H9 (cell line): ENCODE measurements at regions not wholly inside any gene's neighbourhood (a gene's known extent, or its start where the extent isn't known, plus 50 kb on each side); places are given as distances from the start of the nearest gene placed in this dataset.

Experiments used
- DNase-seq: peaks from one replicate; pipeline ENCODE4 v3.0.0-alpha.2; 2017
- H2AFZ ChIP-seq: one replicate; pipeline ENCODE4 v1.6.1; 2013; ENCODE audit warnings: mild to moderate bottlenecking, low read length, control low read depth, moderate library complexity
- H2AK5ac ChIP-seq: 2 replicates; pipeline ENCODE4 v1.6.1; 2013; ENCODE audit warnings: low read length, control low read depth, mixed read lengths; ENCODE audit not compliant: insufficient read length
- H2BK120ac ChIP-seq: one replicate; pipeline ENCODE4 v1.6.1; 2013; ENCODE audit warnings: low read depth, mild to moderate bottlenecking, low read length, control low read depth, inconsistent platforms; ENCODE audit not compliant: poor library complexity, severe bottlenecking
- H2BK12ac ChIP-seq: 2 replicates; pipeline ENCODE4 v1.6.1; 2013; ENCODE audit warnings: low read length, control low read depth, mixed read lengths, low read depth; ENCODE audit not compliant: insufficient read length
- H2BK15ac ChIP-seq: 2 replicates; pipeline ENCODE4 v1.6.1; 2013; ENCODE audit warnings: low read depth, low read length, control low read depth
- H2BK20ac ChIP-seq: one replicate; pipeline ENCODE4 v1.6.1; 2013; ENCODE audit warnings: low read depth, mild to moderate bottlenecking, low read length, control low read depth, inconsistent platforms; ENCODE audit not compliant: poor library complexity, severe bottlenecking
- H2BK5ac ChIP-seq: 2 replicates; pipeline ENCODE4 v1.6.1; 2013; ENCODE audit warnings: low read length, control low read depth, mixed read lengths; ENCODE audit not compliant: insufficient read length
- H3K14ac ChIP-seq: 2 replicates; pipeline ENCODE4 v1.6.1; 2013; ENCODE audit warnings: low read length, control low read depth; ENCODE audit not compliant: insufficient read depth
- H3K18ac ChIP-seq: 2 replicates; pipeline ENCODE4 v1.6.1; 2013; ENCODE audit warnings: low read depth, mild to moderate bottlenecking, mixed read lengths, low read length, control low read depth; ENCODE audit not compliant: insufficient read length
- H3K23ac ChIP-seq: 2 replicates; pipeline ENCODE4 v1.6.1; 2013; ENCODE audit warnings: low read length, control low read depth, mixed read lengths, low read depth; ENCODE audit not compliant: insufficient read length
- H3K23me2 ChIP-seq: 2 replicates; pipeline ENCODE4 v1.6.1; 2013; ENCODE audit warnings: low read depth, mild to moderate bottlenecking, mixed read lengths, low read length, control low read depth; ENCODE audit not compliant: insufficient read length, poor library complexity, severe bottlenecking
- H3K27ac ChIP-seq: 2 replicates; pipeline ENCODE4 v1.5.1; 2013; ENCODE audit warnings: low read length, control low read depth, mixed read lengths, low read depth; ENCODE audit not compliant: insufficient read length
- H3K27me3 ChIP-seq: 2 replicates; pipeline ENCODE4 v1.6.1; 2013; ENCODE audit warnings: low read length, control low read depth, inconsistent platforms; ENCODE audit not compliant: insufficient read depth
- H3K4ac ChIP-seq: 2 replicates; pipeline ENCODE4 v1.6.1; 2013; ENCODE audit warnings: low read depth, mild to moderate bottlenecking, control low read depth, inconsistent platforms, low read length, moderate library complexity
- H3K4me1 ChIP-seq: 2 replicates; pipeline ENCODE4 v1.6.1; 2013; ENCODE audit warnings: low read length, control low read depth, inconsistent platforms; ENCODE audit not compliant: insufficient read depth
- H3K4me2 ChIP-seq: 2 replicates; pipeline ENCODE4 v1.6.1; 2013; ENCODE audit warnings: low read length, control low read depth, mixed read lengths; ENCODE audit not compliant: insufficient read length, insufficient read depth
- H3K56ac ChIP-seq: 2 replicates; pipeline ENCODE4 v1.6.1; 2013; ENCODE audit warnings: low read depth, mild to moderate bottlenecking, mixed read lengths, low read length, control low read depth; ENCODE audit not compliant: insufficient read length
- H3K79me1 ChIP-seq: 2 replicates; pipeline ENCODE4 v1.6.1; 2013; ENCODE audit warnings: low read depth, mild to moderate bottlenecking, moderate library complexity, low read length, control low read depth, inconsistent platforms; ENCODE audit not compliant: insufficient read depth, poor library complexity, severe bottlenecking
- H3K79me2 ChIP-seq: 2 replicates; pipeline ENCODE4 v1.6.1; 2013; ENCODE audit warnings: low read length, control low read depth, inconsistent platforms; ENCODE audit not compliant: insufficient read depth
- H3K9ac ChIP-seq: 2 replicates; pipeline ENCODE4 v1.6.1; 2013; ENCODE audit warnings: low read length, control low read depth, mixed read lengths; ENCODE audit not compliant: insufficient read length; ENCODE audit errors: extremely low read depth
- H3K9me3 ChIP-seq: one replicate; pipeline ENCODE4 v1.6.1; 2013; ENCODE audit warnings: low read depth, low read length, inconsistent platforms; ENCODE audit not compliant: control insufficient read depth
- H3T11ph ChIP-seq: one replicate; pipeline ENCODE4 v1.6.1; 2013; ENCODE audit warnings: mild to moderate bottlenecking, low read length, control low read depth, inconsistent platforms
- H4K20me1 ChIP-seq: one replicate; pipeline ENCODE4 v1.6.1; 2013; ENCODE audit not compliant: control insufficient read depth, insufficient read length, insufficient read depth
- H4K5ac ChIP-seq: 2 replicates; pipeline ENCODE4 v1.6.1; 2013; ENCODE audit warnings: low read depth, mild to moderate bottlenecking, mixed read lengths, low read length, control low read depth; ENCODE audit not compliant: insufficient read length
- H4K8ac ChIP-seq: replicated peaks from 2 replicates; pipeline ENCODE4 v1.6.1; 2013; ENCODE audit warnings: low read length, control low read depth, mixed read lengths, low read depth; ENCODE audit not compliant: insufficient read length
- H4K91ac ChIP-seq: 2 replicates; pipeline ENCODE4 v1.6.1; 2013; ENCODE audit warnings: low read depth, mild to moderate bottlenecking, moderate library complexity, mixed read lengths, low read length, control low read depth; ENCODE audit not compliant: insufficient read length
- H3K27ac Mint-ChIP-seq, 3 experiments: 2 replicates in 2 of 3; 3 replicates in 1 of 3; pipeline ENCODE4 v1.8.0; 2020 to 2021; ENCODE audit warnings: mixed read lengths in 3 of 3, mild to moderate bottlenecking in 1 of 3, moderate library complexity in 1 of 3
- H3K27me3 Mint-ChIP-seq: 2 replicates; pipeline ENCODE4 v1.8.0; 2021; ENCODE audit warnings: low read depth, mild to moderate bottlenecking, moderate library complexity, mixed read lengths
- H3K36me3 Mint-ChIP-seq, 3 experiments: 2 replicates in 2 of 3; 3 replicates in 1 of 3; pipeline ENCODE4 v1.8.0; 2020 to 2021; ENCODE audit warnings: low read depth in 3 of 3, mixed read lengths in 3 of 3; ENCODE audit not compliant: insufficient read depth in 1 of 3
- H3K4me1 Mint-ChIP-seq, 2 experiments: 2 replicates each; pipeline ENCODE4 v1.8.0; 2020; ENCODE audit warnings: mixed read lengths in 2 of 2
- H3K4me3 Mint-ChIP-seq, 2 experiments: 2 replicates in 1 of 2; 3 replicates in 1 of 2; pipeline ENCODE4 v1.8.0; 2020 to 2021; ENCODE audit warnings: mild to moderate bottlenecking in 2 of 2, mixed read lengths in 2 of 2, moderate library complexity in 1 of 2
- H3K9me3 Mint-ChIP-seq, 2 experiments: 2 replicates in 1 of 2; 3 replicates in 1 of 2; pipeline ENCODE4 v1.8.0; 2020; ENCODE audit warnings: mild to moderate bottlenecking in 2 of 2, mixed read lengths in 2 of 2, moderate library complexity in 1 of 2
- WGBS: extraction: QIAGEN DNeasy Blood & Tissue Kit; methylation state at CpG from one replicate; pipeline ENCODE4 v1.1.7; 2013; ENCODE audit warnings: missing lambda C conversion rate, low lambda C conversion rate, mixed read lengths; ENCODE audit not compliant: insufficient read length; ENCODE audit errors: extremely low coverage; 5-methylcytosine and 5-hydroxymethylcytosine counted together
- TF ChIP-seq, protein P1 (sequence below): fragments of 200-600 bp; sonication (generic); conservative IDR thresholded peaks from 3 replicates; pipeline ENCODE4 v1.8.0; 2021; ENCODE audit warnings: antibody characterized with exemption, mild to moderate bottlenecking

DNA sequence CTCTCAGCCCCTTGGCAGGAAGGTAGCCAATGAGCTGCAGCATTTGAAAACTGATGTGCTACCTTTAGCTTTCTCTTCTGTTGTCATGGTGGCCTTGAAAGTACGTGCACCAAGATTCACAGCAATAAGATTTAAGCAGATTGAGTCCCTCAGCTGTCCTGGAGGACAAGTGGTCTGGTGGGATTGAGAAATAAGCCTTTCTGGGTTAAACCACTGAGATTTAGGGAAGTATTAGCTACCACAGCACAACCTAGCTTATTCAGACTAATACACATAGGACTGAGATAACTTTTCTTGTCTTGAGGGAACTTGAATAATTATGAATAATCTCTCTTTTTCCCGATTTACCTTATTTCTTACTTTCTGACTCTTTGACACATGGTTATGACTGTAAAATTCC, 324.0 kb downstream of the PTEN start:
- Histone ChIP-seq H2AK5ac (no peak overlapping the region), H2BK20ac (no peak overlapping the region), H2BK12ac (no peak overlapping the region), H3K4me1 (no peaks in the 10 kb centered on the region), H2BK5ac (no peak overlapping the region), H4K20me1 (no peaks in the 10 kb centered on the region), H3K27ac (no peak overlapping the region), H3K56ac (no peak overlapping the region), H3K23ac (no peak overlapping the region), H2AFZ (no peak overlapping the region), H3K9me3 (no peaks in the 10 kb centered on the region), H4K8ac (no peak overlapping the region), H3K4ac (no peak overlapping the region), H3K79me1 (no peaks in the 10 kb centered on the region), H4K91ac (no peak overlapping the region), H3K9ac (no peak overlapping the region), H3K27me3 (no peaks in the 10 kb centered on the region), H3K18ac (no peak overlapping the region), H3T11ph (no peak overlapping the region), H3K79me2 (no peaks in the 10 kb centered on the region), H2BK15ac (no peak overlapping the region), H3K23me2 (no peaks in the 10 kb centered on the region), H3K4me2 (no peak overlapping the region), H4K5ac (no peak overlapping the region), H3K14ac (no peak overlapping the region), H2BK120ac (no peak overlapping the region)
- H3K27me3 Mint-ChIP-seq: no peaks in the 10 kb centered on the region; the same call in 1 of the 2 replicates
- H3K36me3 Mint-ChIP-seq: no peaks in the 10 kb centered on the region
- no peak overlapping the region for H3K27ac Mint-ChIP-seq
- WGBS: no CpG with 5 or more reads among the region's 2 CpGs
- H3K4me1 Mint-ChIP-seq: no peaks in the 10 kb centered on the region
- no peak for DNase-seq
- no peak overlapping the region for H3K4me3 Mint-ChIP-seq
- no peaks in the 10 kb centered on the region for H3K9me3 Mint-ChIP-seq
- TF ChIP-seq, protein P1, sequence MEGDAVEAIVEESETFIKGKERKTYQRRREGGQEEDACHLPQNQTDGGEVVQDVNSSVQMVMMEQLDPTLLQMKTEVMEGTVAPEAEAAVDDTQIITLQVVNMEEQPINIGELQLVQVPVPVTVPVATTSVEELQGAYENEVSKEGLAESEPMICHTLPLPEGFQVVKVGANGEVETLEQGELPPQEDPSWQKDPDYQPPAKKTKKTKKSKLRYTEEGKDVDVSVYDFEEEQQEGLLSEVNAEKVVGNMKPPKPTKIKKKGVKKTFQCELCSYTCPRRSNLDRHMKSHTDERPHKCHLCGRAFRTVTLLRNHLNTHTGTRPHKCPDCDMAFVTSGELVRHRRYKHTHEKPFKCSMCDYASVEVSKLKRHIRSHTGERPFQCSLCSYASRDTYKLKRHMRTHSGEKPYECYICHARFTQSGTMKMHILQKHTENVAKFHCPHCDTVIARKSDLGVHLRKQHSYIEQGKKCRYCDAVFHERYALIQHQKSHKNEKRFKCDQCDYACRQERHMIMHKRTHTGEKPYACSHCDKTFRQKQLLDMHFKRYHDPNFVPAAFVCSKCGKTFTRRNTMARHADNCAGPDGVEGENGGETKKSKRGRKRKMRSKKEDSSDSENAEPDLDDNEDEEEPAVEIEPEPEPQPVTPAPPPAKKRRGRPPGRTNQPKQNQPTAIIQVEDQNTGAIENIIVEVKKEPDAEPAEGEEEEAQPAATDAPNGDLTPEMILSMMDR: no peak
